Smooth muscle cell (in vitro differentiated cells): ENCODE measurements at regions not wholly inside any gene's neighbourhood (a gene's known extent, or its start where the extent isn't known, plus 50 kb on each side); places are given as distances from the start of the nearest gene placed in this dataset.

Source experiments
- DNase-seq: peaks from one replicate; lab custom pipeline; 2025; ENCODE audit not compliant: unreplicated experiment; lab: John Stamatoyannopoulos, UW
- H2AFZ ChIP-seq: fragments of 200-600 bp; sonication (generic); 2 replicates; pipeline ENCODE4 v1.6.0; 2016; ENCODE audit warnings: antibody characterized with exemption, low read depth, mild to moderate bottlenecking
- H3F3A ChIP-seq: fragments of 200-600 bp; sonication (generic); 2 replicates; pipeline ENCODE4 v1.6.0; 2017; ENCODE audit warnings: antibody characterized with exemption, low read depth
- H3K27ac ChIP-seq: fragments of 200-600 bp; sonication (generic); 2 replicates; pipeline ENCODE4 v1.5.1; 2016; ENCODE audit warnings: low read depth, mild to moderate bottlenecking
- H3K27me3 ChIP-seq: fragments of 200-600 bp; sonication (generic); 2 replicates; pipeline ENCODE4 v1.6.1; 2016; ENCODE audit warnings: low read depth, mild to moderate bottlenecking
- H3K36me3 ChIP-seq: fragments of 200-600 bp; sonication (generic); 2 replicates; pipeline ENCODE4 v1.5.1; 2016; ENCODE audit warnings: low read depth
- H3K4me1 ChIP-seq: fragments of 200-600 bp; sonication (generic); 2 replicates; pipeline ENCODE4 v1.5.1; 2016; ENCODE audit warnings: low read depth
- H3K4me2 ChIP-seq: fragments of 200-600 bp; sonication (generic); 2 replicates; pipeline ENCODE4 v1.6.0; 2016; ENCODE audit warnings: mild to moderate bottlenecking
- H3K4me3 ChIP-seq: fragments of 200-600 bp; sonication (generic); 2 replicates; pipeline ENCODE4 v1.5.1; 2016; ENCODE audit warnings: mild to moderate bottlenecking
- H3K79me2 ChIP-seq: fragments of 200-600 bp; sonication (generic); 2 replicates; pipeline ENCODE4 v1.6.0; 2016; ENCODE audit warnings: low read depth, mild to moderate bottlenecking
- H3K9ac ChIP-seq: fragments of 200-600 bp; sonication (generic); 2 replicates; pipeline ENCODE4 v1.6.0; 2016; ENCODE audit warnings: low read depth
- H3K9me3 ChIP-seq: fragments of 200-600 bp; sonication (generic); replicated peaks from 2 replicates; pipeline ENCODE4 v1.5.1; 2016; ENCODE audit warnings: low read depth
- H4K20me1 ChIP-seq: fragments of 200-600 bp; sonication (generic); 2 replicates; pipeline ENCODE4 v1.6.0; 2016; ENCODE audit warnings: low read depth
- CTCF ChIP-seq: fragments of 200-600 bp; sonication (generic); IDR thresholded peaks from 2 replicates; pipeline ENCODE4 v1.5.1; 2017; ENCODE audit warnings: borderline replicate concordance, mild to moderate bottlenecking, antibody characterized with exemption; ENCODE audit not compliant: insufficient read depth, poor library complexity, severe bottlenecking
- WGBS: methylation state at CpG from one replicate; pipeline ENCODE4 v1.1.7; 2016; ENCODE audit warnings: low lambda C conversion rate; 5-methylcytosine and 5-hydroxymethylcytosine counted together

GRCh38 chr11:32305460-32305859 lies 129.9 kb downstream of the WT1 start:
- H3K9ac ChIP-seq: no peak overlapping the region
- no peaks in the 10 kb centered on the region for H4K20me1 ChIP-seq
- H3K9me3 ChIP-seq: no peaks in the 10 kb centered on the region
- H3K4me2 ChIP-seq: no peak overlapping the region
- no peaks in the 10 kb centered on the region for H3K4me1 ChIP-seq
- WGBS: 93% methylated on average over 4 of the region's 4 CpGs
- no peak for DNase-seq
- TF ChIP-seq CTCF: no peak
- H3F3A ChIP-seq: no peaks in the 10 kb centered on the region
- H3K27ac ChIP-seq: no peak overlapping the region
- H3K4me3 ChIP-seq: no peak overlapping the region
- no peaks in the 10 kb centered on the region for H3K36me3 ChIP-seq
- H3K27me3 ChIP-seq: no peaks in the 10 kb centered on the region
- no peak overlapping the region for H2AFZ ChIP-seq
- no peaks in the 10 kb centered on the region for H3K79me2 ChIP-seq

- no peak overlapping the region for H3K4me3 ChIP-seq
Observed at GRCh38 chr11:32307471-32307870, 127.9 kb downstream of the WT1 start.

GRCh38 chr11:32307913-32308312 lies 127.4 kb downstream of the WT1 start:
- Histone ChIP-seq H3K4me3 (no peak overlapping the region), H3K36me3 (no peaks in the 10 kb centered on the region), H3K4me1 (peaks cover 5% of the 10 kb centered on the region), H3K9ac (no peak overlapping the region), H3K4me2 (no peak overlapping the region), H3K27ac (no peak overlapping the region), H3F3A (no peaks in the 10 kb centered on the region), H3K9me3 (no peaks in the 10 kb centered on the region), H2AFZ (no peak overlapping the region), H4K20me1 (no peaks in the 10 kb centered on the region), H3K79me2 (no peaks in the 10 kb centered on the region), H3K27me3 (no peaks in the 10 kb centered on the region)
- WGBS: 90% methylated on average over 6 of the region's 6 CpGs
- TF ChIP-seq CTCF: no peak
- no peak for DNase-seq

More at GRCh38 chr11:32307471-32307870, 127.9 kb downstream of the WT1 start:
- Histone ChIP-seq H3K27me3 (no peaks in the 10 kb centered on the region), H3K79me2 (no peaks in the 10 kb centered on the region), H3F3A (no peaks in the 10 kb centered on the region), H2AFZ (no peak overlapping the region), H4K20me1 (no peaks in the 10 kb centered on the region), H3K4me1 (peaks cover 5% of the 10 kb centered on the region), H3K36me3 (no peaks in the 10 kb centered on the region), H3K9me3 (no peaks in the 10 kb centered on the region), H3K4me2 (no peak overlapping the region), H3K9ac (no peak overlapping the region), H3K27ac (no peak overlapping the region)
- no peak for TF ChIP-seq CTCF
- 89% methylated on average over 3 of the region's 3 CpGs for WGBS
- DNase-seq: no peak

GRCh38 chr11:32309530-32310213 lies 125.7 kb downstream of the WT1 start:
- peaks cover 9% of the 10 kb centered on the region for H3K4me1 ChIP-seq
- no peak for TF ChIP-seq CTCF
- no peaks in the 10 kb centered on the region for H4K20me1 ChIP-seq
- H3K4me3 ChIP-seq: no peak overlapping the region
- H3K27ac ChIP-seq: no peak overlapping the region
- no peak overlapping the region for H3K9ac ChIP-seq
- no peak for DNase-seq
- 82% methylated on average over 9 of the region's 9 CpGs for WGBS
- no peak overlapping the region for H3K4me2 ChIP-seq
- no peaks in the 10 kb centered on the region for H3K79me2 ChIP-seq
- no peaks in the 10 kb centered on the region for H3K27me3 ChIP-seq
- H2AFZ ChIP-seq: no peak overlapping the region
- peaks cover 6% of the 10 kb centered on the region for H3F3A ChIP-seq
- no peaks in the 10 kb centered on the region for H3K9me3 ChIP-seq
- no peaks in the 10 kb centered on the region for H3K36me3 ChIP-seq
